Keratinocyte (primary cell): ENCODE measurements at regions not wholly inside any gene's neighbourhood (a gene's known extent, or its start where the extent isn't known, plus 50 kb on each side); places are given as distances from the start of the nearest gene placed in this dataset.

Experiments
- DNase-seq: peaks from one replicate; pipeline ENCODE4 v3.0.0-alpha.2; 2011; ENCODE audit warnings: low read depth, missing footprints, low spot score
- FAIRE-seq: peaks from 2 replicates; lab custom pipeline; 2011; peaks lifted over from hg19 to GRCh38; lab: Jason Lieb, UNC
- H2AFZ ChIP-seq: 2 replicates; pipeline ENCODE4 v1.6.0; 2012; ENCODE audit warnings: low read length, control low read depth, inconsistent platforms; ENCODE audit not compliant: control insufficient read depth
- H3K27ac ChIP-seq: 2 replicates; pipeline ENCODE4 v1.5.1; 2011; ENCODE audit warnings: low read length; ENCODE audit not compliant: control insufficient read depth, insufficient read depth
- H3K27me3 ChIP-seq: 3 replicates; pipeline ENCODE4 v1.6.0; 2011; ENCODE audit warnings: low read length; ENCODE audit not compliant: control insufficient read depth, insufficient read depth; ENCODE audit errors: extremely low read depth
- H3K36me3 ChIP-seq, 2 experiments: 2 replicates in 1 of 2; 3 replicates in 1 of 2; pipeline ENCODE4 v1.5.1; 2011; ENCODE audit warnings: low read length in 2 of 2, mild to moderate bottlenecking in 1 of 2; ENCODE audit not compliant: control insufficient read depth in 2 of 2, insufficient read depth in 2 of 2; ENCODE audit errors: extremely low read depth in 1 of 2
- H3K4me1 ChIP-seq: 3 replicates; pipeline ENCODE4 v1.5.1; 2011; ENCODE audit warnings: low read length; ENCODE audit not compliant: control insufficient read depth, insufficient read depth; ENCODE audit errors: extremely low read depth
- H3K4me2 ChIP-seq: 3 replicates; pipeline ENCODE4 v1.6.0; 2011; ENCODE audit warnings: low read depth, low read length; ENCODE audit not compliant: control insufficient read depth, insufficient read depth; ENCODE audit errors: extremely low read depth
- H3K4me3 ChIP-seq, 3 experiments: fragments of 200-600 bp in 1 of 3; sonication (generic) in 1 of 3; 2 replicates in 2 of 3; 3 replicates in 1 of 3; pipeline ENCODE4 v1.5.1; 2011 to 2016; ENCODE audit warnings: low read length in 3 of 3, mild to moderate bottlenecking in 3 of 3, control low read depth in 2 of 3, inconsistent platforms in 1 of 3, low read depth in 1 of 3, mixed read lengths in 1 of 3, mixed run types in 1 of 3, moderate library complexity in 1 of 3; ENCODE audit not compliant: control insufficient read depth in 2 of 3, insufficient read depth in 2 of 3; ENCODE audit errors: extremely low read depth in 1 of 3
- H3K79me2 ChIP-seq: 2 replicates; pipeline ENCODE4 v1.6.0; 2012; ENCODE audit warnings: low read length; ENCODE audit not compliant: control insufficient read depth, insufficient read depth
- H3K9ac ChIP-seq: 3 replicates; pipeline ENCODE4 v1.6.0; 2011; ENCODE audit warnings: low read length; ENCODE audit not compliant: control insufficient read depth, insufficient read depth; ENCODE audit errors: extremely low read depth
- H3K9me1 ChIP-seq: 3 replicates; pipeline ENCODE4 v1.6.0; 2011; ENCODE audit warnings: low read length; ENCODE audit not compliant: control insufficient read depth, insufficient read depth; ENCODE audit errors: extremely low read depth
- H3K9me3 ChIP-seq: 2 replicates; pipeline ENCODE4 v1.5.1; 2012; ENCODE audit warnings: low read depth, low read length; ENCODE audit not compliant: control insufficient read depth
- H4K20me1 ChIP-seq: 3 replicates; pipeline ENCODE4 v1.6.0; 2011; ENCODE audit warnings: low read length; ENCODE audit not compliant: control insufficient read depth, insufficient read depth; ENCODE audit errors: extremely low read depth
- EZH2 ChIP-seq: IDR thresholded peaks from one replicate; pipeline ENCODE4 v1.6.1; 2012; ENCODE audit warnings: inconsistent platforms, mild to moderate bottlenecking, low read length, moderate library complexity
- dilution Hi-C: fragments of 300-500 bp; cut with MboI; formaldehyde crosslinking; loops from one replicate; pipeline ENCODE4 v1.7.0; 2020; ENCODE audit warnings: low sequenced_read_pairs; ENCODE audit not compliant: extremely low pct_ligation_motif_present
- TF ChIP-seq, protein P1 (sequence below), 3 experiments: IDR thresholded peaks in 1 of 3; conservative IDR thresholded peaks in 1 of 3; optimal IDR thresholded peaks in 1 of 3; 2 replicates in 2 of 3; 3 replicates in 1 of 3; pipeline versions ENCODE3 to v1.5.1; 2011; ENCODE audit warnings: low read length in 3 of 3, mild to moderate bottlenecking in 3 of 3, moderate library complexity in 2 of 3, control low read depth in 1 of 3, inconsistent platforms in 1 of 3; ENCODE audit not compliant: insufficient read depth in 2 of 3; ENCODE audit errors: extremely low read depth in 1 of 3

GRCh38 chr14:42441615-42442014 is 834.9 kb downstream of the LRFN5 start:
- Histone ChIP-seq H3K27ac (no peak overlapping the region), H3K4me1 (no peaks in the 10 kb centered on the region), H3K4me2 (no peak overlapping the region), H3K36me3 (no peaks in the 10 kb centered on the region), H3K9ac (no peak overlapping the region), H3K4me3 (no peak overlapping the region), H3K9me1 (no peaks in the 10 kb centered on the region), H3K79me2 (no peaks in the 10 kb centered on the region), H3K9me3 (no peaks in the 10 kb centered on the region), H4K20me1 (no peaks in the 10 kb centered on the region), H3K27me3 (no peaks in the 10 kb centered on the region), H2AFZ (no peak overlapping the region)
- DNase-seq, result no peak
- dilution Hi-C loops, result no loop called here
- FAIRE-seq, result no peak
- no peak for TF ChIP-seq EZH2
- TF ChIP-seq, protein P1, sequence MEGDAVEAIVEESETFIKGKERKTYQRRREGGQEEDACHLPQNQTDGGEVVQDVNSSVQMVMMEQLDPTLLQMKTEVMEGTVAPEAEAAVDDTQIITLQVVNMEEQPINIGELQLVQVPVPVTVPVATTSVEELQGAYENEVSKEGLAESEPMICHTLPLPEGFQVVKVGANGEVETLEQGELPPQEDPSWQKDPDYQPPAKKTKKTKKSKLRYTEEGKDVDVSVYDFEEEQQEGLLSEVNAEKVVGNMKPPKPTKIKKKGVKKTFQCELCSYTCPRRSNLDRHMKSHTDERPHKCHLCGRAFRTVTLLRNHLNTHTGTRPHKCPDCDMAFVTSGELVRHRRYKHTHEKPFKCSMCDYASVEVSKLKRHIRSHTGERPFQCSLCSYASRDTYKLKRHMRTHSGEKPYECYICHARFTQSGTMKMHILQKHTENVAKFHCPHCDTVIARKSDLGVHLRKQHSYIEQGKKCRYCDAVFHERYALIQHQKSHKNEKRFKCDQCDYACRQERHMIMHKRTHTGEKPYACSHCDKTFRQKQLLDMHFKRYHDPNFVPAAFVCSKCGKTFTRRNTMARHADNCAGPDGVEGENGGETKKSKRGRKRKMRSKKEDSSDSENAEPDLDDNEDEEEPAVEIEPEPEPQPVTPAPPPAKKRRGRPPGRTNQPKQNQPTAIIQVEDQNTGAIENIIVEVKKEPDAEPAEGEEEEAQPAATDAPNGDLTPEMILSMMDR (optimal IDR thresholded peaks at IDR 0.05 in 1 of 3, IDR thresholded peaks at IDR 0.05 in 1 of 3, conservative IDR thresholded peaks at IDR 0.05 in 1 of 3; ENCODE audit: extremely low read depth in 1 of 3, insufficient read depth in 2 of 3, low read length in 3 of 3), result no peak

DNA sequence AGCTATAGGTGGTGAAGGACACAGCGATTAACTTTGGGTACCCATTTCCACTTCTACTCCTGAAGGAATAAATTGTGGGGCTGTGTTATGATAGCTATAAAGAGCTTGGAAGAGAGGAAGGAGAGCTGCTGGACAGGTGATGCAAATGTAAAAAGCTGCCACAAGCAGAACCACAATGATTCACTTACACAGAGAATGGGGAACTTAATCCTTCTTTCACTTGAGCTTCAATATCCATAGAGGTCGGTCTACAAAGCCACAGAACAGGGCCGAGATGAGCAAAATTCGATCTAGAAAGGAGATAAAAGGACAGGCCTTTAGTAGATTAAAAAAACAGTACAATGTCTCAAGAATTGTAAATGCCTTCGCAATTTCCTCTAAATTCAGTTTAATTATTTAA is 831.1 kb downstream of the LRFN5 start:
- Histone ChIP-seq H3K27ac (no peak overlapping the region), H3K9me3 (no peaks in the 10 kb centered on the region), H3K4me3 (no peak overlapping the region), H3K4me1 (no peaks in the 10 kb centered on the region), H3K9me1 (no peaks in the 10 kb centered on the region), H3K4me2 (no peak overlapping the region), H4K20me1 (no peaks in the 10 kb centered on the region), H3K79me2 (no peaks in the 10 kb centered on the region), H3K27me3 (no peaks in the 10 kb centered on the region), H2AFZ (no peak overlapping the region), H3K9ac (no peak overlapping the region), H3K36me3 (no peaks in the 10 kb centered on the region)
- FAIRE-seq, result no peak
- dilution Hi-C loops, result no loop called here
- TF ChIP-seq, protein P1 (optimal IDR thresholded peaks at IDR 0.05 in 1 of 3, IDR thresholded peaks at IDR 0.05 in 1 of 3, conservative IDR thresholded peaks at IDR 0.05 in 1 of 3; ENCODE audit: extremely low read depth in 1 of 3, insufficient read depth in 2 of 3, low read length in 3 of 3), result no peak
- no peak for TF ChIP-seq EZH2
- no peak for DNase-seq
